WTC11 (cell line): ENCODE measurements at regions not wholly inside any gene's neighbourhood (a gene's known extent, or its start where the extent isn't known, plus 50 kb on each side); places are given as distances from the start of the nearest gene placed in this dataset.

Source experiments
- ATAC-seq: fragments of 200-7000 bp; cut with Tn5 transposase; 2 replicates; pipeline ENCODE4 v1.10.0; 2021; ENCODE audit warnings: mild to moderate bottlenecking, moderate library complexity
- CTCF ChIA-PET: fragments of 300-600 bp; sonication (Branson Sonifier 250); formaldehyde crosslinking; loops from one replicate; lab custom pipeline; 2021; ENCODE audit warnings: antibody characterized with exemption; lab: Charles Lee
- POLR2A ChIA-PET: fragments of 350-600 bp; sonication (Branson Sonifier 250); formaldehyde crosslinking; loops from one replicate; lab custom pipeline; 2021; ENCODE audit warnings: antibody characterized with exemption; lab: Charles Lee
- DNase-seq: peaks from one replicate; pipeline ENCODE4 v3.0.0; 2021; ENCODE audit warnings: low spot score
- H3K27ac Mint-ChIP-seq: 2 replicates; pipeline ENCODE4 v1.8.0; 2021; ENCODE audit warnings: mixed read lengths
- H3K27me3 Mint-ChIP-seq: 2 replicates; pipeline ENCODE4 v1.8.0; 2021; ENCODE audit warnings: low read depth, mild to moderate bottlenecking, moderate library complexity, mixed read lengths
- H3K36me3 Mint-ChIP-seq: 2 replicates; pipeline ENCODE4 v1.8.0; 2021; ENCODE audit warnings: mixed read lengths
- H3K4me1 Mint-ChIP-seq: 2 replicates; pipeline ENCODE4 v1.8.0; 2022; ENCODE audit warnings: mixed read lengths
- H3K4me3 Mint-ChIP-seq: 2 replicates; pipeline ENCODE4 v1.8.0; 2021; ENCODE audit warnings: mild to moderate bottlenecking, moderate library complexity, mixed read lengths
- H3K9me3 Mint-ChIP-seq: 2 replicates; pipeline ENCODE4 v1.8.0; 2021; ENCODE audit warnings: mixed read lengths
- CTCF ChIP-seq: fragments of 200-600 bp; IDR thresholded peaks from 2 replicates; pipeline ENCODE4 v1.8.0; 2022; ENCODE audit warnings: antibody characterized with exemption
- E2F4 ChIP-seq: sonication (generic); formaldehyde crosslinking; IDR thresholded peaks from 2 replicates; pipeline ENCODE4 v1.8.1; 2022; ENCODE audit warnings: low read depth, mild to moderate bottlenecking, moderate library complexity, missing genetic modification reagents, borderline replicate concordance
- MYBL2 ChIP-seq: sonication (generic); formaldehyde crosslinking; IDR thresholded peaks from 2 replicates; pipeline ENCODE4 v1.8.1; 2023; ENCODE audit warnings: mild to moderate bottlenecking, moderate library complexity, missing genetic modification reagents
- NR1H2 ChIP-seq: sonication (generic); formaldehyde crosslinking; IDR thresholded peaks from 2 replicates; pipeline ENCODE4 v1.9.0; 2021; ENCODE audit warnings: mild to moderate bottlenecking, moderate library complexity, missing genetic modification reagents
- PRDM15 ChIP-seq: sonication (generic); formaldehyde crosslinking; IDR thresholded peaks from 2 replicates; pipeline ENCODE4 v1.8.0; 2022; ENCODE audit warnings: missing genetic modification reagents
- RORB ChIP-seq: fragments of 250-450 bp; sonication (Bioruptor Pico); IDR thresholded peaks from 2 replicates; pipeline ENCODE4 v1.9.0; 2021; ENCODE audit warnings: mild to moderate bottlenecking
- SMAD3 ChIP-seq: sonication (generic); formaldehyde crosslinking; IDR thresholded peaks from 2 replicates; pipeline ENCODE4 v1.8.0; 2022; ENCODE audit warnings: missing genetic modification reagents, mild to moderate bottlenecking, borderline replicate concordance
- ZBTB43 ChIP-seq: sonication (generic); formaldehyde crosslinking; IDR thresholded peaks from 2 replicates; pipeline ENCODE4 v1.8.1; 2023; ENCODE audit warnings: mild to moderate bottlenecking, missing genetic modification reagents
- ZNF219 ChIP-seq: sonication (generic); formaldehyde crosslinking; IDR thresholded peaks from 2 replicates; pipeline ENCODE4 v1.8.0; 2023; ENCODE audit warnings: missing genetic modification reagents, mild to moderate bottlenecking, borderline replicate concordance
- ZNF281 ChIP-seq: sonication (generic); formaldehyde crosslinking; IDR thresholded peaks from 2 replicates; pipeline ENCODE4 v1.8.0; 2023; ENCODE audit warnings: mild to moderate bottlenecking, missing genetic modification reagents

- TF ChIP-seq ZNF281 (CRISPR knock-in tag) (no peak), CTCF (no peak), NR1H2 (CRISPR knock-in tag) (no peak), E2F4 (no peak), RORB (CRISPR knock-in tag) (no peak), ZNF219 (no peak), ZBTB43 (CRISPR knock-in tag) (no peak)
These were observed 801.9 kb downstream of the BRINP3 start (continued) for GRCh38 chr1:189675712-189676244.

GRCh38 chr1:189678779-189679178 is 798.9 kb downstream of the BRINP3 start:
- POLR2A ChIA-PET: no interaction called here
- DNase-seq (no peak), ATAC-seq (peak; percentile 67)
- H3K4me3 Mint-ChIP-seq: no peak overlapping the region
- CTCF ChIA-PET: interaction anchor here (0.8 kb wide), 1 partner anchor 11 kb away, joined by 3 read pairs; no protein-coding TSS in a partner anchor
- no peaks in the 10 kb centered on the region for H3K4me1 Mint-ChIP-seq
- no peak overlapping the region for H3K27ac Mint-ChIP-seq
- peak; percentile 35; the same call in 1 of the 2 replicates for TF ChIP-seq CTCF
- TF ChIP-seq SMAD3 (CRISPR knock-in tag): no peak
- no peaks in the 10 kb centered on the region for H3K36me3 Mint-ChIP-seq
- no peaks in the 10 kb centered on the region; the same call in 1 of the 2 replicates for H3K27me3 Mint-ChIP-seq
- H3K9me3 Mint-ChIP-seq: no peaks in the 10 kb centered on the region

- Mint-ChIP-seq H3K36me3 (no peaks in the 10 kb centered on the region), H3K4me1 (no peaks in the 10 kb centered on the region), H3K4me3 (no peak overlapping the region), H3K27me3 (no peaks in the 10 kb centered on the region), H3K27ac (no peak overlapping the region), H3K9me3 (no peaks in the 10 kb centered on the region)
- ChIA-PET POLR2A (no interaction called here), CTCF (no interaction called here)
- TF ChIP-seq E2F4: no peak
- no peak for TF ChIP-seq MYBL2 (CRISPR knock-in tag)
- TF ChIP-seq PRDM15: no peak
- no peak for ATAC-seq
- DNase-seq: no peak
These were observed 796.3 kb downstream of the BRINP3 start for GRCh38 chr1:189681252-189681919.
